GM23338 (cell line): ENCODE measurements at regions not wholly inside any gene's neighbourhood (a gene's known extent, or its start where the extent isn't known, plus 50 kb on each side); places are given as distances from the start of the nearest gene placed in this dataset.

ENCODE experiments used
- ATAC-seq: fragments of 200-7000 bp; cut with Tn5 transposase; 3 replicates; pipeline ENCODE4 v1.9.1; 2020
- DNase-seq: peaks from one replicate; pipeline ENCODE4 v3.0.0-alpha.2; 2015; ENCODE audit warnings: low spot score
- H2AFZ ChIP-seq: fragments of 200-600 bp; sonication (generic); 2 replicates; pipeline ENCODE4 v1.8.0; 2016; ENCODE audit warnings: antibody characterized with exemption, mild to moderate bottlenecking, moderate library complexity
- H3F3A ChIP-seq: fragments of 200-600 bp; sonication (generic); replicated peaks from 2 replicates; pipeline ENCODE4 v1.8.0; 2017; ENCODE audit warnings: antibody characterized with exemption, mixed run types, low read depth
- H3K27ac ChIP-seq: fragments of 200-600 bp; sonication (generic); 2 replicates; pipeline ENCODE4 v1.6.1; 2016; ENCODE audit warnings: low read depth
- H3K27me3 ChIP-seq: fragments of 200-600 bp; sonication (generic); 2 replicates; pipeline ENCODE4 v1.8.0; 2016; ENCODE audit warnings: mild to moderate bottlenecking, mixed run types, moderate library complexity; ENCODE audit not compliant: insufficient read depth
- H3K36me3 ChIP-seq: fragments of 200-600 bp; sonication (generic); 2 replicates; pipeline ENCODE4 v1.8.0; 2016; ENCODE audit warnings: mild to moderate bottlenecking; ENCODE audit not compliant: insufficient read depth
- H3K4me1 ChIP-seq: fragments of 200-600 bp; sonication (generic); 2 replicates; pipeline ENCODE4 v1.8.0; 2016; ENCODE audit warnings: mild to moderate bottlenecking, moderate library complexity; ENCODE audit not compliant: insufficient read depth
- H3K4me2 ChIP-seq: fragments of 200-600 bp; sonication (generic); 2 replicates; pipeline ENCODE4 v1.7.1; 2017; ENCODE audit warnings: mixed run types
- H3K4me3 ChIP-seq: fragments of 200-600 bp; sonication (generic); 2 replicates; pipeline ENCODE4 v1.6.1; 2016; ENCODE audit warnings: mixed run types
- H3K79me2 ChIP-seq: fragments of 200-600 bp; sonication (generic); replicated peaks from 2 replicates; pipeline ENCODE4 v1.8.0; 2017; ENCODE audit warnings: mild to moderate bottlenecking; ENCODE audit not compliant: insufficient read depth
- H3K9me2 ChIP-seq: fragments of 200-600 bp; sonication (generic); 2 replicates; pipeline ENCODE4 v1.8.0; 2017; ENCODE audit not compliant: insufficient read depth
- H4K20me1 ChIP-seq: fragments of 200-600 bp; sonication (generic); replicated peaks from 2 replicates; pipeline ENCODE4 v1.8.0; 2017; ENCODE audit warnings: mild to moderate bottlenecking; ENCODE audit not compliant: insufficient read depth
- H3K27ac Mint-ChIP-seq: 2 replicates; pipeline ENCODE4 v1.8.0; 2020; ENCODE audit warnings: inconsistent platforms, mild to moderate bottlenecking, moderate library complexity, mixed read lengths
- H3K27me3 Mint-ChIP-seq: 3 replicates; pipeline ENCODE4 v1.8.0; 2022; ENCODE audit warnings: low read depth, mild to moderate bottlenecking, moderate library complexity, mixed read lengths, inconsistent platforms; ENCODE audit not compliant: insufficient read depth, poor library complexity
- H3K36me3 Mint-ChIP-seq: 3 replicates; pipeline ENCODE4 v1.8.0; 2021; ENCODE audit warnings: low read depth, mild to moderate bottlenecking, inconsistent platforms, moderate library complexity, mixed read lengths
- H3K4me1 Mint-ChIP-seq: 3 replicates; pipeline ENCODE4 v1.8.0; 2020; ENCODE audit warnings: mild to moderate bottlenecking, inconsistent platforms, mixed read lengths
- H3K4me3 Mint-ChIP-seq: 3 replicates; pipeline ENCODE4 v1.8.0; 2021; ENCODE audit warnings: moderate library complexity, mild to moderate bottlenecking, inconsistent platforms, mixed read lengths
- H3K9me3 Mint-ChIP-seq: 3 replicates; pipeline ENCODE4 v1.8.0; 2020; ENCODE audit warnings: moderate library complexity, mild to moderate bottlenecking, inconsistent platforms, mixed read lengths
- EZH2 ChIP-seq: fragments of 200-600 bp; sonication (generic); IDR thresholded peaks from one replicate; pipeline ENCODE4 v1.8.0; 2017; ENCODE audit warnings: antibody characterized with exemption, mild to moderate bottlenecking, low read depth; ENCODE audit not compliant: unreplicated experiment
- EZH2phosphoT487 ChIP-seq: fragments of 200-600 bp; sonication (generic); IDR thresholded peaks from one replicate; pipeline ENCODE4 v1.8.1; 2018; ENCODE audit warnings: antibody characterized with exemption; ENCODE audit not compliant: unreplicated experiment
- NANOG ChIP-seq: IDR thresholded peaks from 2 replicates; pipeline ENCODE4 v1.6.1; 2016; ENCODE audit warnings: antibody characterized with exemption, borderline replicate concordance
- TF ChIP-seq, protein P1 (sequence below): fragments of 250-450 bp; sonication (Bioruptor Pico); IDR thresholded peaks from 2 replicates; pipeline ENCODE4 v1.5.0; 2020; ENCODE audit warnings: mild to moderate bottlenecking, moderate library complexity
- TF ChIP-seq, protein P2 (sequence below), 2 experiments: fragments of 200-600 bp in 1 of 2; sonication (generic) in 1 of 2; conservative IDR thresholded peaks; 2 replicates each; pipeline versions ENCODE4 v1.5.1 to v1.6.1; 2016 to 2017; ENCODE audit warnings: antibody characterized with exemption in 2 of 2, low read depth in 2 of 2, mild to moderate bottlenecking in 2 of 2, moderate library complexity in 1 of 2

DNA sequence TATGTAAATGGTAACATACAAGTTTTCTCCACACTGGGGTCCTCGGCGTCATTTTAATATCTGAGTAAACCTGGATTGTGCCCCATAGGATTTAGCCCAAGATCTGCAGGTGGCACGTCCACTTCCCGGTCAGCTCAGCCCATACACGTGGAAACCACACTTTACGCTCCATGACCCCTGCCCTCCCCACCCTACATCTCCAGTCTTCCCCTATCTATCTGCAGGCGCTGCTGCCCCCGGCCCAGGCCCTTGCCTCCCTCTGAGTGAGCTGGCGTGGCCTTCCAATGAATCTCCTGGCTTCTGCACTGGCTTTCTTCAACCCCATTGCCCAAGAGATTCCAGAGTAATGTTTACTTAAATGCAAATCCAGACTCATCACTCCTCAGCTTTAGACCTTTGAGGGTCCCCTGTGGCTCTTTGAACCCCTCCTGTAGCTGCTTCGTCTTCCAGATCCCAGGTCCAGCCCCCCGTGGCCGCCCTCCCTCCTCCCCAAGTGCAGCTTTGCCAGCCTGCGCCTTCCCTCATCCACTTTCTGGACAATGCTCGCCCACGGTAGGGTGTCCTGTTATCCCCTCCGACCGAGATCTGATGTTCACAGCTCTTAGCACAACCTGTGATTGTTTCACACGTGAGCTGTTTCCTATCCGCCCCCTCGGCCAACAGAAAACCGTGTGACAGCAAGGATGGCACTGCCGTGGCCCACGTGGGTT, 421.4 kb upstream of the SALL3 start (continued):
- TF ChIP-seq, protein P1, sequence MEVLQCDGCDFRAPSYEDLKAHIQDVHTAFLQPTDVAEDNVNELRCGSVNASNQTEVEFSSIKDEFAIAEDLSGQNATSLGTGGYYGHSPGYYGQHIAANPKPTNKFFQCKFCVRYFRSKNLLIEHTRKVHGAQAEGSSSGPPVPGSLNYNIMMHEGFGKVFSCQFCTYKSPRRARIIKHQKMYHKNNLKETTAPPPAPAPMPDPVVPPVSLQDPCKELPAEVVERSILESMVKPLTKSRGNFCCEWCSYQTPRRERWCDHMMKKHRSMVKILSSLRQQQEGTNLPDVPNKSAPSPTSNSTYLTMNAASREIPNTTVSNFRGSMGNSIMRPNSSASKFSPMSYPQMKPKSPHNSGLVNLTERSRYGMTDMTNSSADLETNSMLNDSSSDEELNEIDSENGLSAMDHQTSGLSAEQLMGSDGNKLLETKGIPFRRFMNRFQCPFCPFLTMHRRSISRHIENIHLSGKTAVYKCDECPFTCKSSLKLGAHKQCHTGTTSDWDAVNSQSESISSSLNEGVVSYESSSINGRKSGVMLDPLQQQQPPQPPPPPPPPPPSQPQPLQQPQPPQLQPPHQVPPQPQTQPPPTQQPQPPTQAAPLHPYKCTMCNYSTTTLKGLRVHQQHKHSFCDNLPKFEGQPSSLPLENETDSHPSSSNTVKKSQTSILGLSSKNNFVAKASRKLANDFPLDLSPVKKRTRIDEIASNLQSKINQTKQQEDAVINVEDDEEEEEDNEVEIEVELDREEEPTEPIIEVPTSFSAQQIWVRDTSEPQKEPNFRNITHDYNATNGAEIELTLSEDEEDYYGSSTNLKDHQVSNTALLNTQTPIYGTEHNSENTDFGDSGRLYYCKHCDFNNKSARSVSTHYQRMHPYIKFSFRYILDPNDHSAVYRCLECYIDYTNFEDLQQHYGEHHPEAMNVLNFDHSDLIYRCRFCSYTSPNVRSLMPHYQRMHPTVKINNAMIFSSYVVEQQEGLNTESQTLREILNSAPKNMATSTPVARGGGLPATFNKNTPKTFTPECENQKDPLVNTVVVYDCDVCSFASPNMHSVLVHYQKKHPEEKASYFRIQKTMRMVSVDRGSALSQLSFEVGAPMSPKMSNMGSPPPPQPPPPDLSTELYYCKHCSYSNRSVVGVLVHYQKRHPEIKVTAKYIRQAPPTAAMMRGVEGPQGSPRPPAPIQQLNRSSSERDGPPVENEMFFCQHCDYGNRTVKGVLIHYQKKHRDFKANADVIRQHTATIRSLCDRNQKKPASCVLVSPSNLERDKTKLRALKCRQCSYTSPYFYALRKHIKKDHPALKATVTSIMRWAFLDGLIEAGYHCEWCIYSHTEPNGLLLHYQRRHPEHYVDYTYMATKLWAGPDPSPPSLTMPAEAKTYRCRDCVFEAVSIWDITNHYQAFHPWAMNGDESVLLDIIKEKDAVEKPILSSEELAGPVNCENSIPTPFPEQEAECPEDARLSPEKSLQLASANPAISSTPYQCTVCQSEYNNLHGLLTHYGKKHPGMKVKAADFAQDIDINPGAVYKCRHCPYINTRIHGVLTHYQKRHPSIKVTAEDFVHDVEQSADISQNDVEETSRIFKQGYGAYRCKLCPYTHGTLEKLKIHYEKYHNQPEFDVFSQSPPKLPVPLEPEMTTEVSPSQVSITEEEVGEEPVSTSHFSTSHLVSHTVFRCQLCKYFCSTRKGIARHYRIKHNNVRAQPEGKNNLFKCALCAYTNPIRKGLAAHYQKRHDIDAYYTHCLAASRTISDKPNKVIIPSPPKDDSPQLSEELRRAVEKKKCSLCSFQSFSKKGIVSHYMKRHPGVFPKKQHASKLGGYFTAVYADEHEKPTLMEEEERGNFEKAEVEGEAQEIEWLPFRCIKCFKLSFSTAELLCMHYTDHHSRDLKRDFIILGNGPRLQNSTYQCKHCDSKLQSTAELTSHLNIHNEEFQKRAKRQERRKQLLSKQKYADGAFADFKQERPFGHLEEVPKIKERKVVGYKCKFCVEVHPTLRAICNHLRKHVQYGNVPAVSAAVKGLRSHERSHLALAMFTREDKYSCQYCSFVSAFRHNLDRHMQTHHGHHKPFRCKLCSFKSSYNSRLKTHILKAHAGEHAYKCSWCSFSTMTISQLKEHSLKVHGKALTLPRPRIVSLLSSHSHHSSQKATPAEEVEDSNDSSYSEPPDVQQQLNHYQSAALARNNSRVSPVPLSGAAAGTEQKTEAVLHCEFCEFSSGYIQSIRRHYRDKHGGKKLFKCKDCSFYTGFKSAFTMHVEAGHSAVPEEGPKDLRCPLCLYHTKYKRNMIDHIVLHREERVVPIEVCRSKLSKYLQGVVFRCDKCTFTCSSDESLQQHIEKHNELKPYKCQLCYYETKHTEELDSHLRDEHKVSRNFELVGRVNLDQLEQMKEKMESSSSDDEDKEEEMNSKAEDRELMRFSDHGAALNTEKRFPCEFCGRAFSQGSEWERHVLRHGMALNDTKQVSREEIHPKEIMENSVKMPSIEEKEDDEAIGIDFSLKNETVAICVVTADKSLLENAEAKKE, result no peak

- H4K20me1 ChIP-seq, result no peaks in the 10 kb centered on the region
- H3K4me1 ChIP-seq, result no peaks in the 10 kb centered on the region
- H3K4me1 Mint-ChIP-seq, result no peaks in the 10 kb centered on the region
- H3K27me3 ChIP-seq, result no peaks in the 10 kb centered on the region
- no peak overlapping the region for H3K4me2 ChIP-seq
- H2AFZ ChIP-seq, result no peak overlapping the region
- no peaks in the 10 kb centered on the region for H3F3A ChIP-seq
- ATAC-seq (no peak), DNase-seq (no peak)
- H3K4me3 Mint-ChIP-seq, result no peak overlapping the region
- H3K9me2 ChIP-seq, result no peaks in the 10 kb centered on the region
- peaks cover 4% of the 10 kb centered on the region for H3K27me3 Mint-ChIP-seq
- H3K27ac ChIP-seq, result no peak overlapping the region
- no peaks in the 10 kb centered on the region for H3K79me2 ChIP-seq
- no peak overlapping the region for H3K27ac Mint-ChIP-seq
- TF ChIP-seq NANOG (no peak), EZH2 (no peak), EZH2phosphoT487 (no peak)
- TF ChIP-seq, protein P2, sequence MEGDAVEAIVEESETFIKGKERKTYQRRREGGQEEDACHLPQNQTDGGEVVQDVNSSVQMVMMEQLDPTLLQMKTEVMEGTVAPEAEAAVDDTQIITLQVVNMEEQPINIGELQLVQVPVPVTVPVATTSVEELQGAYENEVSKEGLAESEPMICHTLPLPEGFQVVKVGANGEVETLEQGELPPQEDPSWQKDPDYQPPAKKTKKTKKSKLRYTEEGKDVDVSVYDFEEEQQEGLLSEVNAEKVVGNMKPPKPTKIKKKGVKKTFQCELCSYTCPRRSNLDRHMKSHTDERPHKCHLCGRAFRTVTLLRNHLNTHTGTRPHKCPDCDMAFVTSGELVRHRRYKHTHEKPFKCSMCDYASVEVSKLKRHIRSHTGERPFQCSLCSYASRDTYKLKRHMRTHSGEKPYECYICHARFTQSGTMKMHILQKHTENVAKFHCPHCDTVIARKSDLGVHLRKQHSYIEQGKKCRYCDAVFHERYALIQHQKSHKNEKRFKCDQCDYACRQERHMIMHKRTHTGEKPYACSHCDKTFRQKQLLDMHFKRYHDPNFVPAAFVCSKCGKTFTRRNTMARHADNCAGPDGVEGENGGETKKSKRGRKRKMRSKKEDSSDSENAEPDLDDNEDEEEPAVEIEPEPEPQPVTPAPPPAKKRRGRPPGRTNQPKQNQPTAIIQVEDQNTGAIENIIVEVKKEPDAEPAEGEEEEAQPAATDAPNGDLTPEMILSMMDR (conservative IDR thresholded peaks at IDR 0.05; ENCODE audit: low read depth in 2 of 2), result no peak
- H3K9me3 Mint-ChIP-seq, result peaks cover 96% of the 10 kb centered on the region
- no peak overlapping the region for H3K4me3 ChIP-seq
- H3K36me3 Mint-ChIP-seq, result peaks cover 46% of the 10 kb centered on the region
- H3K36me3 ChIP-seq, result 0 out of 2 replicates have a peak, but pooled peaks cover 4% of the 10 kb centered on the region
These were observed 420.7 kb upstream of the SALL3 start for GRCh38 chr18:78558948-78559347.
